ENCODE measurements at regions not wholly inside any gene's neighbourhood (a gene's known extent, or its start where the extent isn't known, plus 50 kb on each side); places are given as distances from the start of the nearest gene placed in this dataset.

- TF ChIP-seq, protein P1, sequence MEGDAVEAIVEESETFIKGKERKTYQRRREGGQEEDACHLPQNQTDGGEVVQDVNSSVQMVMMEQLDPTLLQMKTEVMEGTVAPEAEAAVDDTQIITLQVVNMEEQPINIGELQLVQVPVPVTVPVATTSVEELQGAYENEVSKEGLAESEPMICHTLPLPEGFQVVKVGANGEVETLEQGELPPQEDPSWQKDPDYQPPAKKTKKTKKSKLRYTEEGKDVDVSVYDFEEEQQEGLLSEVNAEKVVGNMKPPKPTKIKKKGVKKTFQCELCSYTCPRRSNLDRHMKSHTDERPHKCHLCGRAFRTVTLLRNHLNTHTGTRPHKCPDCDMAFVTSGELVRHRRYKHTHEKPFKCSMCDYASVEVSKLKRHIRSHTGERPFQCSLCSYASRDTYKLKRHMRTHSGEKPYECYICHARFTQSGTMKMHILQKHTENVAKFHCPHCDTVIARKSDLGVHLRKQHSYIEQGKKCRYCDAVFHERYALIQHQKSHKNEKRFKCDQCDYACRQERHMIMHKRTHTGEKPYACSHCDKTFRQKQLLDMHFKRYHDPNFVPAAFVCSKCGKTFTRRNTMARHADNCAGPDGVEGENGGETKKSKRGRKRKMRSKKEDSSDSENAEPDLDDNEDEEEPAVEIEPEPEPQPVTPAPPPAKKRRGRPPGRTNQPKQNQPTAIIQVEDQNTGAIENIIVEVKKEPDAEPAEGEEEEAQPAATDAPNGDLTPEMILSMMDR (IDR thresholded peaks at IDR 0.05; ENCODE audit: insufficient read depth, low read length, missing control alignments) = no peak
- ChIA-PET POLR2A (no interaction called here), CTCF (interaction anchor here (0.8 kb wide), 1 partner anchor 17 kb away, joined by 3 read pairs; no protein-coding TSS in a partner anchor)
- H3K4me3 ChIP-seq (ENCODE audit: low read depth, low read length) = no peak overlapping the region
- DNase-seq (ENCODE audit: low read depth, low spot score) = no peak
Measured at GRCh38 chr13:75042807-75043206, 439.2 kb downstream of the TBC1D4 start.

DNA sequence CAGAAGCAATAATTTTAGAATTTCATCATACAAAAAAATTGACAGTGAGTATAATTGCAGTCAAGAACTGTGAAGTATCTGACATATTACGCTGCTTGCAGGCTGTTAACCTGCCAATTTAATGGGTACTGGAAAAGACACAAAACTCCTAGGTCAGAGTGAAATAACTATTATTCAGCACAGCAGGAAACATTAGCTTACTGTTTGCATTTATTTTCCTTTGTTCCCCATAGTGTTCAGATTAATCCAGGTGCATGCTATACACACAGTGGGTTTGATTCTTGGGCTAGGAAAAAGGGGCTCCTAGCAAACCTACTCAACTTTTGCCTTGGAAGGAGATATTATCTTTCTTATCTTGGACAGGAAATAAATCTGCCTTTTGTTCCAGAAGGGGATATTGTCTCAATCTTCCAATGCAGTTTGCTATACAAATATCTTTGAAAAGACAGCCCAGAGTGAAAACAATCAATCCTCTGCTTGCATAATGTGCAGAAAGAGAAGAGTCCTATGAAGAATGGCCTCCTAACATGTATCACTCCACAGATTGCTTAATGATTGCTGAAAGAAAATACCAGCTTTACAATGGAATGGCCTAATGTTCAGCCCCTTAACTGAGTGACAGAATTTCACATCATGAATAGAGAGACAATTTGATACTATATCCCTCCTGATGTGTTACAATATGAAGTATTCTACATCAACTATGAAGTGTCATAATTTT, 443.4 kb downstream of the TBC1D4 start:
- ChIA-PET POLR2A (no interaction called here), CTCF (no interaction called here)
- no peak for DNase-seq (ENCODE audit: low read depth, low spot score)
- H3K4me3 ChIP-seq (ENCODE audit: low read depth, low read length) = no peak overlapping the region
- TF ChIP-seq, protein P1 (IDR thresholded peaks at IDR 0.05; ENCODE audit: insufficient read depth, low read length, missing control alignments) = no peak

GRCh38 chr13:75025956-75026355, 456.0 kb downstream of the TBC1D4 start:
- ChIA-PET CTCF (interaction anchor here (1.2 kb wide), 1 partner anchor 17 kb away, joined by 3 read pairs; no protein-coding TSS in a partner anchor), POLR2A (no interaction called here)
- H3K4me3 ChIP-seq (ENCODE audit: low read depth, low read length) = no peak overlapping the region
- no peak for DNase-seq (ENCODE audit: low read depth, low spot score)
- TF ChIP-seq, protein P1 (IDR thresholded peaks at IDR 0.05; ENCODE audit: insufficient read depth, low read length, missing control alignments) = no peak

- ChIA-PET CTCF (interaction anchor here (1.2 kb wide), 1 partner anchor 18 kb away, joined by 3 read pairs; no protein-coding TSS in a partner anchor), POLR2A (no interaction called here)
- DNase-seq (ENCODE audit: low read depth, low spot score) = no peak
- TF ChIP-seq, protein P1 (IDR thresholded peaks at IDR 0.05; ENCODE audit: insufficient read depth, low read length, missing control alignments) = no peak
- no peak overlapping the region for H3K4me3 ChIP-seq (ENCODE audit: low read depth, low read length)
Measured at GRCh38 chr13:75024602-75025001, 457.4 kb downstream of the TBC1D4 start.

DNA sequence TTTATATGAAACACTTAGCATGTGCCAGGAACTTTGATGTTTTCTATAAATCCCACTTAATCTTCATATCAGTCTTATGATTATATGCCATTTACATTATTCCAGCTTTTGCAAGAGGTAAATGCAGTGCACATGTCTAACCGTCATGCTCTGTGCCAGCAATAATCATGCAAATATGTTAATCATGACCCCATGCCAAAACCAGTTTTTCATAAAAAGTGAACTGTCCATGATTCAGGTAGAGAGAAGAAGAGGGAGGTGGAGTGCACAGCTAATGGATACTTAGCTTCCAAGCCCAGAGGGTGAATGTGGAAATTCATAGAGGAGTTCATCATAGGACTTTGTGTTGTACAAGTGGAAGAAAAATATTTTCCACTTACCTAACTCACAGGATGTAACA, 458.4 kb downstream of the TBC1D4 start:
- no peak for DNase-seq (ENCODE audit: low read depth, low spot score)
- TF ChIP-seq, protein P1 (IDR thresholded peaks at IDR 0.05; ENCODE audit: insufficient read depth, low read length, missing control alignments) = no peak
- H3K4me3 ChIP-seq (ENCODE audit: low read depth, low read length) = no peak overlapping the region
- CTCF ChIA-PET = no interaction called here
- POLR2A ChIA-PET = no interaction called here

DNA sequence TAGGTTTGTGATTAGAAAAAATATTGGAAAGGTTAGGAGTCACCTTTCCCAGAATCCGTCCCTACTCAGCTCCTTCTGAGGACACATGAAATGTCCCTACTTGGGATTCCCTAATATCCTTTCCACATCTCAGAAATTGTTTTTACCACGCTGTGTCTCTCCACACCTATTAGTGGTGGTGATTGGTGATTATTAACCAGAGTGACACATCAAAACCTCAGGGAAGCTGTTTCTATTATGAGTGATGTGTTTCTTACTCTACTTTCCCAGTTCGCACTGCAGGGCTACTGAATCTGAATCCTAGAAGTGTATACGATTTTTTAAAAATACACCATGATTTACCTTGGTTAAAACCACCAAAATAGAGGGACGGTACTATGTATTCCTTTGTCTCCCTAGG, 460.8 kb downstream of the TBC1D4 start:
- no peak for DNase-seq (ENCODE audit: low read depth, low spot score)
- CTCF ChIA-PET = no interaction called here
- no peak overlapping the region for H3K4me3 ChIP-seq (ENCODE audit: low read depth, low read length)
- TF ChIP-seq, protein P1 (IDR thresholded peaks at IDR 0.05; ENCODE audit: insufficient read depth, low read length, missing control alignments) = no peak
- POLR2A ChIA-PET = no interaction called here

Data from AG04449 (cell line).